ENCODE measurements at regions not wholly inside any gene's neighbourhood (a gene's known extent, or its start where the extent isn't known, plus 50 kb on each side); places are given as distances from the start of the nearest gene placed in this dataset.

- no peak for DNase-seq
Measured at GRCh38 chr3:117927825-117928224, 1106.8 kb downstream of the IGSF11 start.

- no peak for DNase-seq
Measured at GRCh38 chr3:117928836-117929235, 1105.8 kb downstream of the IGSF11 start.

GRCh38 chr3:117932441-117932840, 1102.2 kb downstream of the IGSF11 start:
- DNase-seq = no peak

GRCh38 chr3:117936159-117936558, 1098.5 kb downstream of the IGSF11 start:
- no peak for DNase-seq

- no peak for DNase-seq
Measured at GRCh38 chr3:117938974-117939373, 1095.7 kb downstream of the IGSF11 start.

- DNase-seq = no peak
Measured at GRCh38 chr3:117939425-117940027, 1095.1 kb downstream of the IGSF11 start.

- no peak for DNase-seq
Measured at GRCh38 chr3:117941015-117941414, 1093.6 kb downstream of the IGSF11 start.

- DNase-seq = no peak
Measured at GRCh38 chr3:117941756-117942155, 1092.9 kb downstream of the IGSF11 start.

GRCh38 chr3:117954131-117954530, 1080.5 kb downstream of the IGSF11 start:
- no peak for DNase-seq

- DNase-seq = no peak
Measured at GRCh38 chr3:117955196-117955595, 1079.5 kb downstream of the IGSF11 start.

- DNase-seq = no peak
Measured at GRCh38 chr3:117958027-117958426, 1076.6 kb downstream of the IGSF11 start.

GRCh38 chr3:117962750-117963149, 1071.9 kb downstream of the IGSF11 start:
- no peak for DNase-seq

- no peak for DNase-seq
Measured at GRCh38 chr3:117963858-117964257, 1070.8 kb downstream of the IGSF11 start.

GRCh38 chr3:117964814-117965213, 1069.8 kb downstream of the IGSF11 start:
- no peak for DNase-seq

GRCh38 chr3:117977504-117978228, 1057.0 kb downstream of the IGSF11 start:
- no peak for DNase-seq

- no peak for DNase-seq
Measured at GRCh38 chr3:117979466-117979865, 1055.2 kb downstream of the IGSF11 start.

- no peak for DNase-seq
Measured at GRCh38 chr3:117987256-117987655, 1047.4 kb downstream of the IGSF11 start.

GRCh38 chr3:117989982-117990381, 1044.7 kb downstream of the IGSF11 start:
- DNase-seq = no peak

GRCh38 chr3:117990627-117991026, 1044.0 kb downstream of the IGSF11 start:
- no peak for DNase-seq

- DNase-seq = no peak
Measured at GRCh38 chr3:117995842-117996437, 1038.7 kb downstream of the IGSF11 start.

GRCh38 chr3:117997201-117998049, 1037.2 kb downstream of the IGSF11 start:
- DNase-seq = peak; percentile 52

- no peak for DNase-seq
Measured at GRCh38 chr3:117998071-117998470, 1036.6 kb downstream of the IGSF11 start.

- no peak for DNase-seq
Measured at GRCh38 chr3:118000219-118000618, 1034.4 kb downstream of the IGSF11 start.
